GM19239 (cell line): ENCODE measurements at regions not wholly inside any gene's neighbourhood (a gene's known extent, or its start where the extent isn't known, plus 50 kb on each side); places are given as distances from the start of the nearest gene placed in this dataset.

Source experiments
- DNase-seq: peaks from one replicate; pipeline ENCODE4 v3.0.0; 2011; ENCODE audit warnings: low spot score; ENCODE audit not compliant: insufficient read length
- FAIRE-seq: peaks from 2 replicates; lab custom pipeline; 2011; peaks lifted over from hg19 to GRCh38; lab: Jason Lieb, UNC

DNA sequence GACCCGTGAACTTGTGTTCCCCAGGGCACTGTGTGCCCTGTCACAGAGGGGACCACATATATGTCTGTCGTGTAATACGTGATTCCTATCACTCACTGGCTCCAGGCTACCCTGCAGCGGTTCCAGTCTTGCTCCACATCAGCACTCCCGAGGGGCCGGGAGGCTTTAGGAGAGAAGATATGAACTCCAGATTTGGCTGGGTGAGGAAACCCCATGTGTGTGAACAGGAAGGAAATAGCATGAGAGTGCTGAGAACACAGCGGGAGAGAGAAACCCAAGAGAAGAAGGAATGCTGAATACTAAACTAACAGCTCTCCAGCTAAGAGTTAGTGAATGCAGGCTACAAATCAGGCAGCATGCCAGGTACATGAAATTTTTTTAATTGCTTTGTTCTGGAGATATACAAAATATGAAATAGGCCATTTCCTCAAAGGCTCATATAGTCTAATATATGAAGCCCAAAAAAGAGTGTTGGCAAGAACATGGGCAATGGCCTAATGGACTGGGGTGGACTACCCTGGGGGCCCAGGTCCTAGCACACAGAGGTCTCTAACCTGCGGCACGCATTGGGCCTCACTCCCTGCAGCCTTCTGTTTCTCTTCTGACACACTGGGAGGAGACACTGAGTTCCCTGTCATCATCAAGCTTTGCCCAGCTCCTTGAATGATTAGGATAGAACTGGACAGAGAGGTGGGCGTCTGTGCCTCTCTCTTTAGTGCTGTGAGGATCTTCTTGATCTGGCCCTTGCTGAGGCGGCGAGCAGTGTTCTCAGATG lies 372.8 kb upstream of the RAB6C start:
- DNase-seq (no peak), FAIRE-seq (no peak)

DNA sequence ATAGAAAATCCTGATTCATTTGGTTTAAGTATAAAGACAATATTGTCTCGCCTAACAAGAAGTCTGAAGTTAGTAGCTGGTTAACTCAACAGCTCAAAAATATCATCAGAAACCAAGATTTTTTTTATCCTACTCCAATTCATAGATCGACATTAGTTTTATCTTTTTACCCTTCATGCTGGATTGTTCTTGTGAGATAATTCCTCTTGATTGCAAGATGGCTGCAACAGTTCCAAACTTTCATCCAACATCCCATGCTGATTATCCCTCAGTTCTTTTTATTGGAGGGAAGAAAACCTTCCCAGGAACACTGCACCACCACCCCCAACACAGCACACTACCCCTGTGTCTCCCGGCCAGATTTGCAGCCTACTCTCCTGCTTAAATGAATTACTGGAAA lies 370.2 kb upstream of the RAB6C start:
- DNase-seq (no peak), FAIRE-seq (no peak)

DNA sequence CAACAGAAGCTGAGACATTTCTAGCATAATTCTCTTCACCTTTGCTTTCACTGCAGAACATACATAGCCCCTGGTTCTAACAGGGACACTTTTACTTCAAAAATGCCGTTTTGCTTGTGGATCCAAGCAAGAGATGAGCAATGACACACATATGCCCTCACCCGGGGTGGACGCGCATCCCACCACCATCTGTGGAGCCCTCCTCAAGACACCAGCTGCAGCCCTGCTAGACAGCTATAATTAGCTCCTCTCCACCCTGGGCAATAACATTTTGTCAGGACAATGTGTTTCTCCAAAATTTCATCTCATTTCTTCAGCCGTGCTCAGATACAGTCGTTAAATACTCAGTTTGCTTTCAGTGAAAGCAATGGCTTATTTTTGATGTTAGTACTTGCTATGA lies 368.7 kb upstream of the RAB6C start:
- no peak for FAIRE-seq

DNA sequence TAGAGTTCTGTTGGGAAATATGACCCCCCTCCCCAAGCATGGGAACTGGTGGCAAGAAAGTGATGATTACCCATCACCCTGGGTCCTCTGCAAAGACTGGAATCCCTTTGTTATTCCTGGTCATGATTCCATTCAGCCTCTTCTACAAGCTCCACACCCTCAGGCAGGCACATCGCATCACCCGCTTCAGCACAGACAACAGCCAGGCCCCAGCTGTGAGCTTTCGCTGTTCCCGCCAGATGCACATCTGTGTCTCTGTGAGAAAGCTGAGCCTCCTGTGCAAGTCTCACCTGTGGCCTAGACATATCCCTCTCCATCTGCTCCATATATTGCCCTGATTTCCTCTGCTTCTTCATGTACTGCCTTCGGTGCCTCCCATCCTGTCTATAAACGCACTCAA lies 368.0 kb upstream of the RAB6C start:
- no peak for FAIRE-seq
- DNase-seq = no peak

More for the DNA sequence above, 368.7 kb upstream of the RAB6C start:
- no peak for DNase-seq

DNA sequence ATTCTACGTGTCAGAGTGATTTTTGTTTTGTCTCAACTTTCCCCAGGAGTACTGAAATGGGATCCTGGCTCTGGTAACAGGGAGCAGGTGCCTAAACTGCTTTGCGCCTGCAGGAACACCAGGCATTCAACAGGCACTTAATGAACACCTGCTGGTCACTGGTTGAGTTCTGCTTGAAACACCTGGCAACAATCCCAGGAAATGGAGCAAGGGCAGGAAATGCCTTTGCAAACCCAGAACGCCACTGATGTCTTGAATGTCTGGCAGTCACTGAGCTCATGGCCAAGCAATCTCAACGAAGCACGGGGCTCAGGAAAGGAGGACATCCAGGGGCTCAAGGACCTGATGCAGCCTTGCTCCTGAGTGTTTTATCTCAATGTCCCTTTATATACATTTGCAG lies 360.0 kb upstream of the RAB6C start:
- DNase-seq = no peak
- FAIRE-seq = no peak

DNA sequence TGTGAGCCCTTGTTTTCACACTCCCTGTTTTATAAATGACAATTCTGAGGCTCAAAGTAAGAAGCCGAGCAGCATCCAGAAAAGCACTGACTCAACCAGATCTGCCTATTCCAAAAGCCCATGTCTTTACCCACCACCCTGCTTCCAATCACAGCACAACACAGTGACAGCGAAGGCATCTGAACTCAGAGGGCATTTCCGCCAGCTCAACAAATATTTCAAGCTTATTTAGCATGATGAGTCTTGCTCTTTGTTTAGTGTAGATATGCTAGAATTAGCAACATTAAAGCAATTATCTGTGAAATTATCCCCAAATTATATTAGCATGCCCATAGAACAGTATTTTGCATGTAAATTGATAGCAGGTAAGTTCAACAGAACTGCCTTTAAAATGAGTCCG lies 359.1 kb upstream of the RAB6C start:
- DNase-seq (no peak), FAIRE-seq (no peak)

DNA sequence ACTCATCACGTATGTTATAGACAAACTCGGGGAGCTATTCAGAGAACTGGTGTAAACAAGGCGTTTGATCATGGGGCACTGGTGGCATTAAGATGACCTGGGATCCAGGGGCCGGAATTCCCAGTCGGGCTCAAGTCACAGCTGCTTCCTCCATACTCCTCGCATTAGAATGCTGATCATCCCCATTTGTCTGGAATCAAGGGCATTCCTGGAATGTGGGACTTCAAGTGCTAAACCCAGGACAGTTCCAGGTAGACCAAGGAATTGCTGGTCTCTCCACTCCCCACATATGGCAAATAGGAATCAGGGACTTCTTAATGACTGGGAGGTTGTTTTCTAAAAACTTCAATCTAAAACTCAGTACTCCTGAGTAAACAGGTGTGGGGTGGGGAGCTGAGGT lies 355.7 kb upstream of the RAB6C start:
- DNase-seq = no peak
- FAIRE-seq = no peak

DNA sequence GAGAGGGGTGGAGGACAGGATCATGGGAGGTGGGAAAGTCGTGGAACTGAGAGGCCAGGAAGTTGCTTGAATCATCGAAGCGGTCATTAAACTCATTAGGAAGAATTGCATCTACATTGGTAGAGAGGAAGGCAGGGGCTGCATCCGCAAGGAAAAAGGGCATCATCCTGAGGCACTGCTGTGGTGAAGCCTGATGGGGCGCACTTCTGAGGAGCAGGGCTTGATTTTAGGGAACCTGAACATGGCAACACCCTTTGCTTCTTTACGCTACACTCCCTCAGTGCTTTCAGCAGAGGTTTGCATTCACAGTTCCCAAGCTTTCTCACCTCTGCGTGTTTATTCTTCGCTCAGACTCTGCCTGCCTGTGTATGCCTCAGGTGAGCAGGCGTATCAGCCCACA lies 352.0 kb upstream of the RAB6C start:
- DNase-seq (no peak), FAIRE-seq (no peak)

DNA sequence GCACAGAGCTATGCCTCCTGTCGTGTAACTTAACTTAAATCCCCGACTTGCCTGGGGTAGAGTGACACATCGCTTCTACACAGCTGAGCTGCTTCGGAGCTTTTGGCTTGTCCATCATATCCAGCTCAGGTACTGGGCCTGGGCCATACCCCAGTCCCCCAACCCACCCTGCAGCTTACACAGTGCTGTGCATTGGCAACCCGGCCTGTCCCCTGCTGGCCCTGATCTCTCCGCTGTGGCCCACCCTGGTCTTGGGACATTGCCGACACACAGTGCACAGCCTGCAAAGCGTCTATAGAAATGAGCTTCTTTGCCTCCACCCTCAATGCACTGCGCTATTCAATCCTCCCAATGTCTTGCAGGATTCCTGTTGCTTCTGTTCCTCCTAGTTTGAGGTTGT lies 342.8 kb upstream of the RAB6C start:
- DNase-seq (no peak), FAIRE-seq (no peak)

DNA sequence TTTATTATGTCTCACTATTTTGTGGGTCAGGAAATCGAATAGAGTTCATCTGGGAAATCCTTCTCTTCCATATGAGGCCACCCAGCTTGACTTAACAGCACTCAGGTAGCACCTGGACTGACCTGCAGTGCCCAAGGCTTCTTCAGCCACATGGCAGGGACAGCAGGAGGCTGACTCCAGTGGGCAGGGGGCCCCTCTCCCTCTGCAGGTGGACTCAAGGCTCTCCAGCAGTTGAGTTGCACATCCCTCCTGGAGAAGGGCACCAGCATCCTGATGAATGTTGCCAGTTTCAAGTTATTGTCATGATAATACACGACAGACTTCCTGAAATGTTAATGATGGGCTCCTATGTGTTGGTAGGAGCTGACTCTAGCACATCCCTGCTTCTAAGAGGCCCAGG lies 338.1 kb upstream of the RAB6C start:
- FAIRE-seq = no peak

DNA sequence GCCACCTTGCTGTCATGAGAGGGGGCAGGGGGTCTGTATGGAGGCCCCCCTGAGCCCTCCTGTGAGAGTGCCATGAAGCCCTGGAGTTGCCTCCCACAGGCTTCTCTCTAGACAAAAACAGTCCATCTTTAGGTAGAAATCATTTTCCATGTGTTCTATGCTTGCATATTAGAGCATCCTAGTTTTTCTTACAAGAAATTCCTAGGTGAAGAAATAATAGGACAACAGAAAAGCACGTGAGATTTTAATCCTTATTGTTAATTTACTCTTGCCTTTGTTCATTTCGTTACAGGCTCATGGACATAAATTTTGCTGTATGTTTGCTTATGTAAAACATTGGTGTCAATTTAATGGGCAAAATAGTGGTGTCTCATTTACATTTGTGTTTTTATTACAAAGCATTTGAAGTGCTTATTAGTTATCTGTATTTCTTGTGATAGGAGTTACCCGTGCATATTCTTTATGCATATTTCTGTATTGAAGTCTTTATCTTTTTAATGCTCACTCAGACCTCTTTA lies 336.9 kb upstream of the RAB6C start:
- FAIRE-seq = no peak
- no peak for DNase-seq

More for the DNA sequence above, 338.1 kb upstream of the RAB6C start:
- DNase-seq = no peak

DNA sequence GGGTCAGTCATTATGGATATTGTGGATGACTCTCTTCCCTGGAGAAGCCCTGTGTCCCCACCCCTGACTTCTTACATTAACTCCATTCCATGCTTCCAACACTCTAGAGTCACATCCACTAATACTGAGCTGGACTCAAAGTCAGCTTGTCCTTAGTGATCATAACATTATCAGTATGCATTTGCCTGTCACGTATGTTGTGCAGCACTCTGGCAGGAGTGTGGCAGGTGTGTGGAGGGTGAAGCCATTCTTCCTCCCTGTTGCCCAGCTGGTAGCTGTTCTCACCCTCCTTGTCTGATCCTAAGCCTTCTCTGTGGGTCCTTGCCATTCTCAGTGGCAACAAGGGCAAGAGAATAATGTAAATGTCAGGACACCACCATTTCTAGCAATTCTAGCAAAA lies 334.1 kb upstream of the RAB6C start:
- DNase-seq (no peak), FAIRE-seq (no peak)

DNA sequence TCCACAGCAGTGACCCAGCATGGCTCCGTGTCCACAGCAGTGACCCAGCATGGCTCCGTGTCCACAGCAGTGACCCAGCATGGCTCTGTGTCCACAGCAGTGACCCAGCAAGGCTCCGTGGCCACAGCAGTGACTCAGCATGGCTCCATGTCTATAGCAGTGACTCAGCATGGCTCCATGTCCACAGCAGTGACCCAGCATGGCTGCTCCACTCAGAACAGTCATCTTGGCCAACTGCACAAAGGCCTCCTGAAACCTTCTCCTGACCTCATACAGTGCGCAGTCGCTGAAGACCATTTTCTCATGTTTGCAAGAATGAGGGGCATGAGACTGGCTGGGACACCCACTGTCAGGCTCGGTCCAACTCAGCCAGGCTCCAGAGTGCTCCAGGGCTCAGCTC lies 333.4 kb upstream of the RAB6C start:
- FAIRE-seq = no peak
- no peak for DNase-seq

DNA sequence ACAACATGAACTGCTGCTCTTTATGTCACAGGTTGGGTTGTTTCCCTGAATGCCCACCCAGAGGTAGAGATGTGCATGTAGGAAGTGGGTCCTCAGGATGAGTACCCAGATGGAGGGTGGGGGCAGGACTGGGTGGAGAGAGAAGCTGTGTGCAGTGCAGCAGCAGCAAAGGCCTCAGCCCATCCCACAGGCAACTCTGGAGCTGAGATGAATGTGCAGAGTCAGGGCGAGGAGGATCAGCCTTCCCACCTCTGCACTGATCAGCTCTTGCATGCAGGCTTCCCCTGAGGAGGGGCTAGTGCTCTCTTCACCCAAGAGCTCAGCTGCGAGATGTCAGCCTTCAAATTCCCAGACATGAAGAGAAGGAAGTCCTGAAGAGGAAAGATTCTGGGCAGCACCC lies 326.2 kb upstream of the RAB6C start:
- FAIRE-seq (no peak), DNase-seq (no peak)

DNA sequence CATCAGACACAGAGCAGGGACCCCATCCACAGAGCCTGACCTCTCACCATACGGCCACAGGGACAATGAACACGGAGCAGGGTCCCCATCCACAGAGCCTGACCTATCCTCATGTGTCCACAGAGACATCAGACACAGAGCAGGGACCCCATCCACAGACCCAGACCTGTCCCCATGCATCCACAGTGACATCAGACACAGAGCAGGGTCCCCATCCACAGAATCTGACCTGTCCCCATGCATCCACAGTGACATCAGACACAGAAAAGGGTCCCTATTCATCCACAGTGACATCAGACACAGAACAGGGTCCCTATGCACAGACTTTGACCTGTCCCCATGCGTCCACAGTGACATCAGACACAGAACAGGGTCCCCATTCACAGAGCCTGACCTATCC lies 325.1 kb upstream of the RAB6C start:
- DNase-seq (no peak), FAIRE-seq (no peak)

DNA sequence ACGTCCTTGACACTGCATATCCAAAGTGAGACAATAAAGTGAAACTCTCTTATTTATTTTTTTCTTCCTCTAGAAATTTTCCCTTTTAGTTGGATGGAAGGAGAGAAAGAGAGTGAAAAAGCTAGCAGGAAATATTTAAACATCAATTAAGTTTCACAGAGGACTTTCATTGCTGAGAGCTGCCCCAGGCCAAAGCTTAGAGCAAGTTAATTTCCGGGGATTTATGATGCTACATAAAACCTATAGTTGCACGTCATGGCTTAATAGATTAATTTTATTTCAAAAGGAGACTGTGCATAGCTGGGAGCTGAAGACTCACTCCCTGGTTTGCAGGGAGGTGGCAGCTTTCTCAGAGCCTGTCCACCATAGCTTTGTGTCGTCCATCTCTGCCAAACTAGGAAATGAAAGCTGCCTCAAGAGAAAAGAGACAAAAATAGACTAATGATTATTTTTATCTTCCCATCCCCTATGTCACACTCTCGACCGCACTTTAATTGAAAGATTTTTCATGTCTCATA lies 323.3 kb upstream of the RAB6C start:
- no peak for FAIRE-seq
- DNase-seq = no peak

DNA sequence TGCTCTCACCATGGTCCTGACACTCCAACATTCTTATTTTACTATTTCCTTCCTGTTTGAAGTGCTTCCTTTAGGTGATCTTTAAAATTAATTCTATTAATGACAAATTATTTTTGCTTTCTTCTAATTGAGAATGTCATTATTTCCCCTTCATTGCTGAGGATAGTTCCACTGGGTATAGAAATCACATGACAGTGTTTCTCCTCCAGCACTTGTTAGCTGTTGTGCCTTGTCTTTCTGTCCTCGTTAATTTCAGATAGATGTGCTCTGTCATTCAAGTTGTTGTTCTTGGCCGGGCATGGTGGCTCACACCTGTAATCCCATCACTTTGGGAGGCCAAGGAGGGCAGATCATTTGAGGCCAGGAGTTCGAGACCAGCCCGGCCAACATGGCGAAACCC lies 321.0 kb upstream of the RAB6C start:
- no peak for DNase-seq
- FAIRE-seq = no peak

DNA sequence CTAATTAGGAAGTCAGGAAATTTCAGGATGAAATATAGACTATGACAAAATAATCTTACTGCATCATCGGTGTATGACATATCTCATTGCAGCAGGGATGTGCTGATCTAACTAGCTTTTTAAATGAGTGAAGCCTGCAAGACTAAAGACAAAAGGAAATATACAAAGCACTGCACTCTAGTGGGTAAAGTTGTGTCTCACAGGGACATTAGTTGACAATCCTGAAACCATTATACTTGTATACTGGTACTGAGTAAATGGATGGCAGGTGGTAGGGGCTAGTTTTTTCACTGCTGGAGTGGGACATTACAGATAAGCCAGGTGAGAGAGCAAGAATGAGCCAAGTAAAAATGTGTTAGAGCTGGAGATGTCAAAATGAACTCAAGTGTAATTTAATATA lies 317.5 kb upstream of the RAB6C start:
- DNase-seq (no peak), FAIRE-seq (no peak)

DNA sequence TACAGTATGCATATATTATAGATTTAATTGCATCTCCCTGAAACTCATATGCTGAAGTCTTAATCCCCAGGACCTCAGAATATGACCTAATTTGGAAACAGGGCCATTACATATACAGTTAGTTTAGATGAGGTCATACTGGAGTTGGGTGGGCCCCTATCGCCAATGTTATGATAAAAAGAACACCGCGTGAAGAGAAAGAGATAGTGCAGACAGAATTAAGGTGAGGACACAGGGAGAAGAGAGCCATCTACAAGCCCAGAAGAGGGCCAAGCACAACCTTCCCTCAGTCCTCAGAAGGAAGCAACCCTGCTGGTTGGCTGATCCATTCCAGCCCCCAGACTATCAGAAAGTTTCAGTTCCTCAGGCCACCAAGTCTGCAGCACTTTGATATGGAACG lies 311.9 kb upstream of the RAB6C start:
- FAIRE-seq = no peak
- DNase-seq = no peak

DNA sequence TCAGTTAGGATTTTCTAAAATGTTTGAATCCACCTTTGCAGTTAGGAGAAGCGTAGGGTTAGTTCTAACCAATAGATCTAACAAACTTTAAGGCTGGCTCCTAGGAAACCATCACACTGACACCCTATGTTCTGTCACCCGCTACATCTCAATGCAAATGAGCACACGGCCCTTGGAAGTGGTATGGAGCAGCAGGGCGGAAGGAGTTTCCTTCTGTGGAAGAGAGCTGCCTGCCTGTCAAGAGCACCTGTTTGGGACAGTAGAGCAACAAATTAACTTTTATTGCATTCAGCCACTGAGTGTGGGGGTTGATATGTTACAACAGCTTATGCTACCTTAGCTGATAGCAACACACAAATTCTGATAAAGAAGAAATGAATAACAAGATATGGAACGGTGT lies 306.9 kb upstream of the RAB6C start:
- no peak for DNase-seq
- no peak for FAIRE-seq

DNA sequence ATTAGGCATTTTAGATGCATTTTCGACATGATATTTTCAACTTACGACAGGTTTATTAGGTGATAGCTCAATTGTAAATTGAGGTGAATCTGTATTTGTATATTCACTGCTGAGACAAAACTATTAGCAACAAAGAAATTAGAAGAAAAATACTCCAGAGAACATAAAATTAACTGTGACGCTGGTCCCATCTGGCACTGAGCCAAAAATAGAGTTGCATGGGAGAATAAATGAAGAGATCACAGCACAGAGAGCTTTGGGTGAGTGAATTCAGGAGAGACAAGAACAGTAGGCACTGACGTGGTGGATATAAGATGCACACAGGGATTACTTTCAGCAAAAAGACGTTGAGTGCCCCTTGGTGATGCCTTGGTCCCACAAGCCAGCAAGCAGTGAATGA lies 306.2 kb upstream of the RAB6C start:
- DNase-seq (no peak), FAIRE-seq (no peak)
